Stimulated activated CD8-positive, alpha-beta memory T cell treated with anti-CD3 and anti-CD28 coated beads, Interleukin-2, amount 100 ng/mL, for 48 hours (primary cell): ENCODE measurements at regions not wholly inside any gene's neighbourhood (a gene's known extent, or its start where the extent isn't known, plus 50 kb on each side); places are given as distances from the start of the nearest gene placed in this dataset.

Experiments
- DNase-seq, 2 donors: peaks; one replicate each; pipeline ENCODE4 v3.0.0-alpha.2; 2020; ENCODE audit warnings: low read depth in 2 of 2

- DNase-seq = no peak
These were observed 59.4 kb upstream of the ASIC2 start for GRCh38 chr17:33352526-33352925.

GRCh38 chr17:33356266-33356665, 63.2 kb upstream of the ASIC2 start:
- no peak for DNase-seq

- DNase-seq = no peak
These were observed 70.4 kb upstream of the ASIC2 start for GRCh38 chr17:33363475-33363874.

- DNase-seq = no peak
These were observed 73.9 kb upstream of the ASIC2 start for GRCh38 chr17:33366960-33367359.

GRCh38 chr17:33369149-33369548, 76.1 kb upstream of the ASIC2 start:
- no peak for DNase-seq

- DNase-seq = no peak
These were observed 76.8 kb upstream of the ASIC2 start for GRCh38 chr17:33369876-33370275.

GRCh38 chr17:33370401-33370800, 77.3 kb upstream of the ASIC2 start:
- no peak for DNase-seq

GRCh38 chr17:33371377-33371776, 78.3 kb upstream of the ASIC2 start:
- DNase-seq = no peak

- no peak for DNase-seq
These were observed 80.2 kb upstream of the ASIC2 start for GRCh38 chr17:33373273-33373672.

GRCh38 chr17:33375103-33375502, 82.0 kb upstream of the ASIC2 start:
- DNase-seq = no peak

- no peak for DNase-seq
These were observed 82.7 kb upstream of the ASIC2 start for GRCh38 chr17:33375783-33376182.

GRCh38 chr17:33377837-33378595, 84.9 kb upstream of the ASIC2 start:
- DNase-seq = no peak

- DNase-seq = no peak
These were observed 88.1 kb upstream of the ASIC2 start for GRCh38 chr17:33381201-33381600.

- DNase-seq = no peak
These were observed 90.5 kb upstream of the ASIC2 start for GRCh38 chr17:33383488-33384023.

- DNase-seq = no peak
These were observed 92.0 kb upstream of the ASIC2 start for GRCh38 chr17:33385133-33385532.

GRCh38 chr17:33385713-33386112, 92.6 kb upstream of the ASIC2 start:
- no peak for DNase-seq

- DNase-seq = no peak
These were observed 94.3 kb upstream of the ASIC2 start for GRCh38 chr17:33387406-33387805.

GRCh38 chr17:33389504-33390135, 96.5 kb upstream of the ASIC2 start:
- no peak for DNase-seq

- no peak for DNase-seq
These were observed 97.5 kb upstream of the ASIC2 start for GRCh38 chr17:33390479-33391176.

GRCh38 chr17:33396818-33397217, 103.7 kb upstream of the ASIC2 start:
- no peak for DNase-seq

- DNase-seq = no peak
These were observed 105.3 kb upstream of the ASIC2 start for GRCh38 chr17:33398386-33398785.

- no peak for DNase-seq
These were observed 108.2 kb upstream of the ASIC2 start for GRCh38 chr17:33401249-33401648.

- no peak for DNase-seq
These were observed 110.1 kb upstream of the ASIC2 start for GRCh38 chr17:33403194-33403593.
